ENCODE measurements at regions not wholly inside any gene's neighbourhood (a gene's known extent, or its start where the extent isn't known, plus 50 kb on each side); places are given as distances from the start of the nearest gene placed in this dataset.

DNA sequence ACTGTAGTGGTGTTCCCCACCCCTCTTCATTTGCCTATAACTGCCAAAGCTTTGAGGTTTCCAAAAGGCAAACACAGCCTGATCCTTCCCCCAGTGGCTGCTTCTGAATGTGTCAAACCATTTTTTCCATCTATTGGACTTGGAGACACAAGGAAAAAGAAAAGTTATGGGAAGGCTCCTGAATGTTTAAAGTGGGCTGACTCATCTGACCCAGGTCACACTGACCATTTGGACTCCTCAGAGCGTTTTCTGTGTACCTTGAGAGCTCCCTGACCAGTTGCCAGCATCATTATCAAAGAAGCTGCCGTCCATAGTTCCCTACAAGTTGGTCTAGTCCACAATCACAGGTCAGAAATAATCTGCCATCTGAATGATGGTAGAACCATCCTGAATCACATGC lies 123.4 kb upstream of the COL3A1 start:
- Histone ChIP-seq H3K36me3 (ENCODE audit: control insufficient read depth in 2 of 2, insufficient read depth in 1 of 2, low read length in 2 of 2) (no peaks in the 10 kb centered on the region), H3K4me3 (ENCODE audit: low read depth, low read length) (no peak overlapping the region), H3K9me3 (ENCODE audit: control insufficient read depth, insufficient read depth, low read depth, low read length) (no peaks in the 10 kb centered on the region), H3K4me1 (ENCODE audit: control insufficient read depth, insufficient read depth, low read length) (no peaks in the 10 kb centered on the region), H3K27ac (ENCODE audit: extremely low read depth, low read depth, low read length) (no peak overlapping the region)
- ChIA-PET CTCF (interaction anchor here (0.6 kb wide), 1 partner anchor 1351 kb away, joined by 3 read pairs; no protein-coding TSS in a partner anchor), POLR2A (no interaction called here)
- TF ChIP-seq ZNF560 (tag by site-specific recombination; IDR thresholded peaks at IDR 0.05; ENCODE audit: borderline replicate concordance) (no peak), ZNF23 (tag by site-specific recombination; IDR thresholded peaks at IDR 0.05; ENCODE audit: borderline replicate concordance) (no peak), KLF7 (tag by site-specific recombination; IDR thresholded peaks at IDR 0.05; ENCODE audit: borderline replicate concordance) (no peak), ZNF404 (tag by site-specific recombination; IDR thresholded peaks at IDR 0.05) (no peak), ZNF596 (tag by site-specific recombination; IDR thresholded peaks at IDR 0.05) (no peak), SP3 (tag by site-specific recombination; IDR thresholded peaks at IDR 0.05) (no peak), ZBTB21 (tag by site-specific recombination; IDR thresholded peaks at IDR 0.05) (no peak), ZNF792 (tag by site-specific recombination; IDR thresholded peaks at IDR 0.05) (no peak), ZNF785 (tag by site-specific recombination; IDR thresholded peaks at IDR 0.05) (no peak), ZNF639 (tag by site-specific recombination; IDR thresholded peaks at IDR 0.05) (no peak), ZNF571 (tag by site-specific recombination; IDR thresholded peaks at IDR 0.05) (no peak)
- TF ChIP-seq, protein P1, sequence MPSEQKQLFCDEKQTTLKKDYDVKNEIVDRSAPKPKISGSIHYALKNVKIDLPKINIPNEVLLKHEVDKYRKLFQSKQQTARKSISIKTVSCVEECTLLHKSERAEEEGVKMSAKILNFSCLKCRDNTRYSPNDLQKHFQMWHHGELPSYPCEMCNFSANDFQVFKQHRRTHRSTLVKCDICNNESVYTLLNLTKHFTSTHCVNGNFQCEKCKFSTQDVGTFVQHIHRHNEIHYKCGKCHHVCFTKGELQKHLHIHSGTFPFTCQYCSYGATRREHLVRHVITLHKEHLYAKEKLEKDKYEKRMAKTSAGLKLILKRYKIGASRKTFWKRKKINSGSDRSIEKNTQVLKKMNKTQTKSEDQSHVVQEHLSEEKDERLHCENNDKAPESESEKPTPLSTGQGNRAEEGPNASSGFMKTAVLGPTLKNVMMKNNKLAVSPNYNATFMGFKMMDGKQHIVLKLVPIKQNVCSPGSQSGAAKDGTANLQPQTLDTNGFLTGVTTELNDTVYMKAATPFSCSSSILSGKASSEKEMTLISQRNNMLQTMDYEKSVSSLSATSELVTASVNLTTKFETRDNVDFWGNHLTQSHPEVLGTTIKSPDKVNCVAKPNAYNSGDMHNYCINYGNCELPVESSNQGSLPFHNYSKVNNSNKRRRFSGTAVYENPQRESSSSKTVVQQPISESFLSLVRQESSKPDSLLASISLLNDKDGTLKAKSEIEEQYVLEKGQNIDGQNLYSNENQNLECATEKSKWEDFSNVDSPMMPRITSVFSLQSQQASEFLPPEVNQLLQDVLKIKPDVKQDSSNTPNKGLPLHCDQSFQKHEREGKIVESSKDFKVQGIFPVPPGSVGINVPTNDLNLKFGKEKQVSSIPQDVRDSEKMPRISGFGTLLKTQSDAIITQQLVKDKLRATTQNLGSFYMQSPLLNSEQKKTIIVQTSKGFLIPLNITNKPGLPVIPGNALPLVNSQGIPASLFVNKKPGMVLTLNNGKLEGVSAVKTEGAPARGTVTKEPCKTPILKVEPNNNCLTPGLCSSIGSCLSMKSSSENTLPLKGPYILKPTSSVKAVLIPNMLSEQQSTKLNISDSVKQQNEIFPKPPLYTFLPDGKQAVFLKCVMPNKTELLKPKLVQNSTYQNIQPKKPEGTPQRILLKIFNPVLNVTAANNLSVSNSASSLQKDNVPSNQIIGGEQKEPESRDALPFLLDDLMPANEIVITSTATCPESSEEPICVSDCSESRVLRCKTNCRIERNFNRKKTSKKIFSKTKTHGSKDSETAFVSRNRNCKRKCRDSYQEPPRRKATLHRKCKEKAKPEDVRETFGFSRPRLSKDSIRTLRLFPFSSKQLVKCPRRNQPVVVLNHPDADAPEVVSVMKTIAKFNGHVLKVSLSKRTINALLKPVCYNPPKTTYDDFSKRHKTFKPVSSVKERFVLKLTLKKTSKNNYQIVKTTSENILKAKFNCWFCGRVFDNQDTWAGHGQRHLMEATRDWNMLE (tag by site-specific recombination; conservative IDR thresholded peaks at IDR 0.05; ENCODE audit: low read depth) = no peak

GRCh38 chr2:188851311-188851710 lies 122.9 kb upstream of the COL3A1 start:
- H3K27ac ChIP-seq (ENCODE audit: extremely low read depth, low read depth, low read length) = no peak overlapping the region
- H3K4me3 ChIP-seq (ENCODE audit: low read depth, low read length) = no peak overlapping the region
- H3K9me3 ChIP-seq (ENCODE audit: control insufficient read depth, insufficient read depth, low read depth, low read length) = no peaks in the 10 kb centered on the region
- no peaks in the 10 kb centered on the region for H3K4me1 ChIP-seq (ENCODE audit: control insufficient read depth, insufficient read depth, low read length)
- H3K36me3 ChIP-seq (ENCODE audit: control insufficient read depth in 2 of 2, insufficient read depth in 1 of 2, low read length in 2 of 2) = no peaks in the 10 kb centered on the region
- ChIA-PET POLR2A (no interaction called here), CTCF (interaction anchor here (0.6 kb wide), 1 partner anchor 1352 kb away, joined by 3 read pairs; no protein-coding TSS in a partner anchor)
- TF ChIP-seq SP2 (tag by site-specific recombination; IDR thresholded peaks at IDR 0.05) = no peak
- TF ChIP-seq ZNF549 (tag by site-specific recombination; IDR thresholded peaks at IDR 0.05) = no peak
- TF ChIP-seq FEZF1 (tag by site-specific recombination; IDR thresholded peaks at IDR 0.05) = no peak
- TF ChIP-seq ZNF391 (tag by site-specific recombination; IDR thresholded peaks at IDR 0.05; ENCODE audit: borderline replicate concordance, low read depth) = no peak
- no peak for TF ChIP-seq KLF8 (tag by site-specific recombination; IDR thresholded peaks at IDR 0.05)
- no peak for TF ChIP-seq ZSCAN23 (tag by site-specific recombination; IDR thresholded peaks at IDR 0.05)
- no peak for TF ChIP-seq ZNF843 (tag by site-specific recombination; IDR thresholded peaks at IDR 0.05)
- no peak for TF ChIP-seq ZNF132 (tag by site-specific recombination; IDR thresholded peaks at IDR 0.05; ENCODE audit: borderline replicate concordance)
- no peak for TF ChIP-seq SP3 (tag by site-specific recombination; IDR thresholded peaks at IDR 0.05)
- TF ChIP-seq ZNF174 (tag by site-specific recombination; IDR thresholded peaks at IDR 0.05) = no peak
- no peak for TF ChIP-seq ZBTB1 (tag by site-specific recombination; IDR thresholded peaks at IDR 0.05)
- TF ChIP-seq, protein P1 (tag by site-specific recombination; conservative IDR thresholded peaks at IDR 0.05; ENCODE audit: low read depth) = no peak
- no peak for TF ChIP-seq ZNF311 (tag by site-specific recombination; IDR thresholded peaks at IDR 0.05; ENCODE audit: borderline replicate concordance)
- TF ChIP-seq ZSCAN18 (tag by site-specific recombination; IDR thresholded peaks at IDR 0.05) = no peak
